ENCODE measurements at regions not wholly inside any gene's neighbourhood (a gene's known extent, or its start where the extent isn't known, plus 50 kb on each side); places are given as distances from the start of the nearest gene placed in this dataset.

GRCh38 chrY:20662204-20662603 is 86.6 kb downstream of the EIF1AY start:
- H3F3A ChIP-seq (replicated peaks; ENCODE audit: low read depth): no peaks in the 10 kb centered on the region
- Mint-ChIP-seq H3K4me1 (no peaks in the 10 kb centered on the region), H3K9me3 (peaks cover 84% of the 10 kb centered on the region), H3K27ac (no peak overlapping the region), H3K27me3 (ENCODE audit: insufficient read depth, low read depth, poor library complexity) (peaks cover 3% of the 10 kb centered on the region), H3K4me3 (no peak overlapping the region), H3K36me3 (ENCODE audit: low read depth) (no peaks in the 10 kb centered on the region; the same call in 2 of the 3 replicates)
- ATAC-seq: no peak
- no peak for DNase-seq (ENCODE audit: low spot score)
- no peak overlapping the region for H3K27ac ChIP-seq (ENCODE audit: low read depth)
- no peak overlapping the region for H2AFZ ChIP-seq
- H3K36me3 ChIP-seq (ENCODE audit: insufficient read depth): no peaks in the 10 kb centered on the region
- no peaks in the 10 kb centered on the region for H3K79me2 ChIP-seq (replicated peaks; ENCODE audit: insufficient read depth)
- H3K4me2 ChIP-seq: no peak overlapping the region
- H3K4me3 ChIP-seq: no peak overlapping the region
- no peaks in the 10 kb centered on the region for H3K4me1 ChIP-seq (ENCODE audit: insufficient read depth)
- no peak for TF ChIP-seq EZH2phosphoT487 (IDR thresholded peaks at IDR 0.05; ENCODE audit: unreplicated experiment)
- TF ChIP-seq ETS1 (IDR thresholded peaks at IDR 0.05): no peak
- no peak for TF ChIP-seq CREB1 (CRISPR knock-in tag; IDR thresholded peaks at IDR 0.05; ENCODE audit: low read depth)
- TF ChIP-seq EZH2 (IDR thresholded peaks at IDR 0.05; ENCODE audit: low read depth, unreplicated experiment): no peak
- no peak for TF ChIP-seq NANOG (IDR thresholded peaks at IDR 0.05; ENCODE audit: borderline replicate concordance)
- no peak for TF ChIP-seq REST (IDR thresholded peaks at IDR 0.05; ENCODE audit: unreplicated experiment)
- TF ChIP-seq ZNF462 (CRISPR knock-in tag; IDR thresholded peaks at IDR 0.05): no peak
- no peak for TF ChIP-seq JUNB (IDR thresholded peaks at IDR 0.05; ENCODE audit: unreplicated experiment)
- no peak for TF ChIP-seq ZNF331 (CRISPR knock-in tag; IDR thresholded peaks at IDR 0.05; ENCODE audit: low read depth)
- TF ChIP-seq POLR2AphosphoS5 (IDR thresholded peaks at IDR 0.05; ENCODE audit: low read depth): no peak
- TF ChIP-seq ZNF114 (CRISPR knock-in tag; IDR thresholded peaks at IDR 0.05): no peak
- TF ChIP-seq CTCF (conservative IDR thresholded peaks at IDR 0.05; ENCODE audit: low read depth in 2 of 2): no peak
- TF ChIP-seq STAT1 (IDR thresholded peaks at IDR 0.05; ENCODE audit: unreplicated experiment): no peak
- no peaks in the 10 kb centered on the region for H4K20me1 ChIP-seq (replicated peaks; ENCODE audit: insufficient read depth)
- no peaks in the 10 kb centered on the region for H3K27me3 ChIP-seq (ENCODE audit: insufficient read depth)
- H3K9me2 ChIP-seq (ENCODE audit: insufficient read depth): no peaks in the 10 kb centered on the region
